ENCODE measurements at regions not wholly inside any gene's neighbourhood (a gene's known extent, or its start where the extent isn't known, plus 50 kb on each side); places are given as distances from the start of the nearest gene placed in this dataset.

- no peak for TF ChIP-seq EZH2phosphoT487 (IDR thresholded peaks at IDR 0.05; ENCODE audit: insufficient read depth, low read depth)
- TF ChIP-seq EZH2 (IDR thresholded peaks at IDR 0.05; ENCODE audit: insufficient read depth, poor library complexity, severe bottlenecking), result no peak
These were observed 108.5 kb upstream of the NLGN1 start for GRCh38 chr3:173289072-173289471.
